ENCODE measurements at regions not wholly inside any gene's neighbourhood (a gene's known extent, or its start where the extent isn't known, plus 50 kb on each side); places are given as distances from the start of the nearest gene placed in this dataset.

GRCh38 chrY:15510288-15510687 lies 986.0 kb downstream of the NLGN4Y start:
- no peak for DNase-seq (ENCODE audit: low read depth)

- no peak for DNase-seq (ENCODE audit: low read depth)
These were observed 986.8 kb downstream of the NLGN4Y start for GRCh38 chrY:15510984-15511650.

GRCh38 chrY:15535131-15535530 lies 1010.8 kb downstream of the NLGN4Y start:
- DNase-seq (ENCODE audit: low read depth), result no peak

- no peak for DNase-seq (ENCODE audit: low read depth)
These were observed 1011.6 kb downstream of the NLGN4Y start for GRCh38 chrY:15535784-15536511.

GRCh38 chrY:15540516-15540915 lies 1016.2 kb downstream of the NLGN4Y start:
- DNase-seq (ENCODE audit: low read depth), result no peak

- no peak for DNase-seq (ENCODE audit: low read depth)
These were observed 1021.9 kb downstream of the NLGN4Y start for GRCh38 chrY:15546177-15546754.

- DNase-seq (ENCODE audit: low read depth), result no peak
These were observed 1027.7 kb downstream of the NLGN4Y start for GRCh38 chrY:15552074-15552473.

- no peak for DNase-seq (ENCODE audit: low read depth)
These were observed 1030.7 kb downstream of the NLGN4Y start for GRCh38 chrY:15554991-15555390.

- DNase-seq (ENCODE audit: low read depth), result no peak
These were observed 1034.8 kb downstream of the NLGN4Y start for GRCh38 chrY:15559169-15559568.

GRCh38 chrY:15560840-15561239 lies 1036.5 kb downstream of the NLGN4Y start:
- no peak for DNase-seq (ENCODE audit: low read depth)

- DNase-seq (ENCODE audit: low read depth), result no peak
These were observed 1037.4 kb downstream of the NLGN4Y start for GRCh38 chrY:15561501-15562289.

- no peak for DNase-seq (ENCODE audit: low read depth)
These were observed 1053.6 kb downstream of the NLGN4Y start for GRCh38 chrY:15577886-15578285.

- no peak for DNase-seq (ENCODE audit: low read depth)
These were observed 1054.4 kb downstream of the NLGN4Y start for GRCh38 chrY:15578761-15579160.

- no peak for DNase-seq (ENCODE audit: low read depth)
These were observed 1054.9 kb downstream of the NLGN4Y start for GRCh38 chrY:15579245-15579644.

- DNase-seq (ENCODE audit: low read depth), result no peak
These were observed 1058.8 kb downstream of the NLGN4Y start for GRCh38 chrY:15583111-15583510.

- DNase-seq (ENCODE audit: low read depth), result no peak
These were observed 1068.6 kb downstream of the NLGN4Y start for GRCh38 chrY:15592957-15593356.

GRCh38 chrY:15593476-15594160 lies 1069.3 kb downstream of the NLGN4Y start:
- DNase-seq (ENCODE audit: low read depth), result no peak

GRCh38 chrY:15594179-15594578 lies 1069.8 kb downstream of the NLGN4Y start:
- no peak for DNase-seq (ENCODE audit: low read depth)

- DNase-seq (ENCODE audit: low read depth), result no peak
These were observed 1076.2 kb downstream of the NLGN4Y start for GRCh38 chrY:15600565-15600964.

- no peak for DNase-seq (ENCODE audit: low read depth)
These were observed 1100.0 kb downstream of the NLGN4Y start for GRCh38 chrY:15624370-15624769.

GRCh38 chrY:15624928-15625327 lies 1100.6 kb downstream of the NLGN4Y start:
- DNase-seq (ENCODE audit: low read depth), result no peak

GRCh38 chrY:15648198-15648597 lies 1123.9 kb downstream of the NLGN4Y start:
- no peak for DNase-seq (ENCODE audit: low read depth)

All from stimulated activated CD8-positive, alpha-beta memory T cell treated with anti-CD3 and anti-CD28 coated beads, Interleukin-12 subunit alpha, Interleukin-12 subunit beta, amount 100 ng/mL, for 1 hour (primary cell).